ENCODE measurements at regions not wholly inside any gene's neighbourhood (a gene's known extent, or its start where the extent isn't known, plus 50 kb on each side); places are given as distances from the start of the nearest gene placed in this dataset.

- TF ChIP-seq EZH2 (IDR thresholded peaks at IDR 0.05; ENCODE audit: borderline replicate concordance, control insufficient read depth, low read depth, low read length) (no peak), IKZF1 (conservative IDR thresholded peaks at IDR 0.05) (no peak), CREB1 (IDR thresholded peaks at IDR 0.05; ENCODE audit: low read depth) (no peak), SIN3A (IDR thresholded peaks at IDR 0.05; ENCODE audit: low read depth, low read length) (no peak), SIX5 (IDR thresholded peaks at IDR 0.05; ENCODE audit: low read depth, low read length, severe bottlenecking) (no peak), NFYA (IDR thresholded peaks at IDR 0.05; ENCODE audit: borderline replicate concordance, low read depth, low read length) (no peak), CTCF (IDR thresholded peaks at IDR 0.05 in 2 of 3, conservative IDR thresholded peaks at IDR 0.05 in 1 of 3; ENCODE audit: control insufficient read depth in 2 of 3, extremely low read depth in 1 of 3, insufficient read depth in 1 of 3, low read depth in 3 of 3, low read length in 3 of 3) (no peak), GABPA (IDR thresholded peaks at IDR 0.05; ENCODE audit: low read depth) (no peak), ZNF592 (IDR thresholded peaks at IDR 0.05) (no peak)
These were observed 490.0 kb downstream of the PCDH20 start for GRCh38 chr13:60925686-60926085.

Measured in GM12878 (cell line).